ENCODE measurements at regions not wholly inside any gene's neighbourhood (a gene's known extent, or its start where the extent isn't known, plus 50 kb on each side); places are given as distances from the start of the nearest gene placed in this dataset.

DNA sequence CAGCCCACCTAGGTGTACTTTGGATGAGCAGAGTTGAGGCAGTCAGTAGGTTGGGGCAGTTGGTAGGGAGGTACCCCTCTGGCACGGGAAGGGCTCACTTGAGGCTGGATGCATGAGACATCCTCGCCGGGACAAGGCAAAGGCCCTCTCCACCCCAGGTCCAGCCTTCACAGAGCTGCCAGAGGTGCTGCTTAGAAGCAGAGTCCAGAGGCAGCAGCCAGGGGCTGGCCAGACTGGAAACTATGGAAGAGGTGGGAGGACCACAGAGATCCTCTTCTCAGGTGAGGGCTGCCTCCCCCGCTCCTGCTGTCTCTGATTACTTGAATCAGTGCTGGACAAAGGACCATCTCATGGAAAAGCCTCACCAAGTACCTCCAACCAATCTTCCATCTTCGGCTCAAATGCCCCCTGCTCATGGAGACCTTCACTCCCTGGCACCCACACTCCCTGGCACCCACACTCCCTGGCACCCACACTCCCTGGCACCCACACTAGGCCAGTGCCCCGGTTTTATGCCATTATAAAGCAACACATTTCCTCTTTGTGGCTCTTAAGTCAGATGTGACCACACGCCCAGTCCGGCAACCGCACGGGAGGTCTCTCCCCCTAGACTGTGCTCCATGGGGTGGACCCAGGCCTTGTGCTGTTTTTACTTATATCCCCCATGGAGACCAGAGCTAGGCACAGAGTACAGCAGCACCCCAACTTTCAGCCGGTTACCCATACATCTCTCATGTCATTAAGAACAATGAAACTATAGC, 100.1 kb downstream of the YTHDF1 start:
- no peak for DNase-seq

DNA sequence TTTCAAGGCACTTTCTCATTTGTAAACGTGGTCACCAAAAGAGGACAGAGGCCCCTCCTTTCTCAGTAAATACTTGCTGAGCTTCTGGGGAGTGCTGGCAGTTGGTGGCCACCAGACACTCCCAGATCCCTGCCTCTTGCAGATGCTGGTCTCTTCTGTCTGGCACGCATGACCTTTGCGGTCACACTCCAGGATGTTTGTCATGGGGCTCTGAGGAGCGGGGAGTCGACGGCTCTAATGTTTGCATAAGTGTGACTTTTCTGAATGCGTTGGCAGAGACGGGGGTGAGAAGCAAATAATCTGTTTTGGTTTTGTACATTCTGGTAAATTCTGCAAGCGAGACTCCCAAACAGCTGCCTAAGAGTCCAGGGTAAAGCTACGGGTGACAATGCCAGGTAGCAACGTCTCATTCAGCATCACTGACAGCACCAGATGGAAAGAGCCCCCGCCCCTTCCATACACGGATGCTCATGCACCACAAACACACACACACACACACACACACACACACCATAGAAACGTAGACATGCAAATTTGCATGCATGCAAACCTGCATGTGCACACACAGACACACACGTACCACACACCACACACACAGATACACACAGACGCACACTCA, 101.1 kb downstream of the YTHDF1 start:
- no peak for DNase-seq

DNA sequence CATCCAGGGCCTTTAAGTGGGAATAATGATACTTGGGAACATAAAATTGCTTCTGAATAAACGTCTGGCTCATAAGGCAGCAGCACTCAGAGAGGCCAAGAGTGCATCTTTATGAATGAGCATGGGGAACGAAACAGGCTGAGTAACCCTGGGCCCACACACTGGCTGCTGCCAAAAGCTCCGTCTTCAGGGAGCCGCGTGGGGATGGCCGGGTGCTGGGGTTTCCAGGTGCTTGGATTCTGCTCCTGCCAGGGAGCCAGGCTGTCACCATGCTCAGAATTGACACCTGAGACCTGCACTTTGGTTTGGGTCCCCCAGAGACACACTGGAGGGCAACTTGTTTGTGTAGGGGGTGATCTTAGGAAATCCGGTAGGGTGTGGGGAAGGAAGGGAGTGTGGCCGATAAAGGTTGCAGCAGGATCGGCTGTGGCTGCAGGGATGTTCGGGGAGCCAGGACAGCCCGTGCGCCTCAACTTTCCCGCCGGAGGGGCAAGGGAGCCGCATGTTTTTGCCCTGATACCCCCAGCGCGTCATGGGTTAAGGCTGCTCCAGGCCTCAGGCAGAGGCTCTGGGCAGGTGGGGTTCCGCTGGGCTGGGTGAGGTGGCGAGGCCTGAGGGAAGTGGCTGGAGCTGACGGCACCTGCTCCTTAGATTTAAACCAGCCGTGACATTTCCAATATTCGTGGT, 101.8 kb downstream of the YTHDF1 start:
- DNase-seq = no peak

GRCh38 chr20:63112491-63113219, 103.3 kb downstream of the YTHDF1 start:
- no peak for DNase-seq

GRCh38 chr20:63108247-63108646, 101.5 kb upstream of the BHLHE23 start:
- no peak for DNase-seq

DNA sequence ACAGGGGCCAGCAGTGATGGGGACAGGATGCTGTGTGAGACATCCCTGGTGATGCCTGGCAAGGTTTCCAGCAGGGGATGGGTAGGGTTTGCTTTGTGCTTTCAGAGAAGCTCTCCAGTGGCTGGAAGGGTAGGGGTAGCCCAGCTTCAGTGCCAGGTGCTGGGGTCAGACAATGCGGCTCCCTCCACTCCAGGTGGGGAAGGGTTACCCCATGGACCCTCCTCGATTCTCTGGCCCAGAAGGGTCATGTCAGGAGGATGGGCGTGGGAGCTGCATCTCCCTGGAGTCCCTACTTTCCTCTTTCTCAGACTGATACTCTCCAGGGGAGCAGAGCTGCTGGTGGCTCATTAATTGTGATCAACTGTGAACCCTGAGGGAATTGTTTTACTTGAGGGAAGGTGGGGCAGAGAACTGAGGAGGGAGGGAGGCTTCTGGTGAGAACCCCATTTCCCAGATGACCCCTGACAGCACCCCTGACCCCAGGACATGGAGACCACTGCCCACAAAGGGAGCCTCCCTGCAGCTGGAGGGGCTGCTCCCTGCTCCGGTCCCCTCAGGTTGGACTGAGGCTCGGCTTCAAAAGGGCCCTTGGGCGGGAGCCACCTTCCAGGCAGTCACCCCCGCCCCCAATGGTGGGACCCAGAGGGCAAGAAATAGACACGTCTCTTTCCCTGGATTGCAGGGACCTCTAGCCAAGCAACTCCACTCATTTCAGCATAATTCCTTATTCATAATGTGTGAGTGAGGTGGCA, 100.9 kb upstream of the BHLHE23 start:
- no peak for DNase-seq

GRCh38 chr20:63106765-63107448, 100.1 kb upstream of the BHLHE23 start:
- no peak for DNase-seq

- no peak for DNase-seq
Observed at GRCh38 chr20:63106108-63106764, 99.5 kb upstream of the BHLHE23 start.

DNA sequence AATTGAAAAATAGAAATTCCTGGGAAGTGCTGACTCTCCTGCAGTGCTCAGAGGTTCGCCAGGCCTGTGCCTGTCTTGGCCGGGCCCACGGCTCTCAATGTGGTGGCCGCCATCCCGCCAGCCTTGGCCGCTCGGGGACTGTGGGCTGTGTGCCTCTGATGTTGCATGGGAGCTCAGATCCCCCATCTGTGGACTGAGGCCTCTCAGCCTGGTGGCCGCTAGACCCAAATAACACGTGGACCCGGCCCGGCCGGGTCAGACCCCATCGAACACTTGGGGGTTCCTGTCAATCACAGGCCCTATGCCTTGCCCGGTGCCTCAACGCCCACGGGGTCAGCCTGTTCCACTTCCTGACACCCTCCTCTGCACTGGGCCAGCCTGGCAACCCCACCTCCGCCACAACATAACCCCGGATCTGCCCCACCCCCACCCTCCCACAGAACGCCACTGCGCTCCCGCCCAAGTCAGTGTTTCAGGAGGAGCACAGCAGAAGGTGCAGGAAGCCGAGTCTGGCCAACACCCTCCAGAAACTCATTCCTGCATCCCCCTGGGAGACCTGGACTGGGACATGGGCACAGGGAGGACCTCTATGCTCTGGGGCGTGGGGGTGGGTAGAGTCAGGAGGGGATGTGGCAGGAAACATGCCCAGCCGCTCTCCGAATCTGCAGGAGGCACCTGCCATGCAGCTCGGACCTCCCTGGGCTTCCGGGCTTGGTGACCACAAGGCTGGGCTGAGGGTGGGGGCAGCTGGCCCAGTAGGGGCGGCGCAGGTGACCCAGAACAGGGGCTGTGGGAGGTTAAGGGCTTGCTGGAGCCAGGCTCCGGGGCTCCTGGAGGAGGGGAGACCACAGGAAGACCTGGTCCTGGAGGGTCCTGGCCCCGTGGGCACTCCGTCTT, 98.7 kb upstream of the BHLHE23 start:
- DNase-seq = no peak

GRCh38 chr20:63104312-63105181, 97.8 kb upstream of the BHLHE23 start:
- DNase-seq = no peak

DNA sequence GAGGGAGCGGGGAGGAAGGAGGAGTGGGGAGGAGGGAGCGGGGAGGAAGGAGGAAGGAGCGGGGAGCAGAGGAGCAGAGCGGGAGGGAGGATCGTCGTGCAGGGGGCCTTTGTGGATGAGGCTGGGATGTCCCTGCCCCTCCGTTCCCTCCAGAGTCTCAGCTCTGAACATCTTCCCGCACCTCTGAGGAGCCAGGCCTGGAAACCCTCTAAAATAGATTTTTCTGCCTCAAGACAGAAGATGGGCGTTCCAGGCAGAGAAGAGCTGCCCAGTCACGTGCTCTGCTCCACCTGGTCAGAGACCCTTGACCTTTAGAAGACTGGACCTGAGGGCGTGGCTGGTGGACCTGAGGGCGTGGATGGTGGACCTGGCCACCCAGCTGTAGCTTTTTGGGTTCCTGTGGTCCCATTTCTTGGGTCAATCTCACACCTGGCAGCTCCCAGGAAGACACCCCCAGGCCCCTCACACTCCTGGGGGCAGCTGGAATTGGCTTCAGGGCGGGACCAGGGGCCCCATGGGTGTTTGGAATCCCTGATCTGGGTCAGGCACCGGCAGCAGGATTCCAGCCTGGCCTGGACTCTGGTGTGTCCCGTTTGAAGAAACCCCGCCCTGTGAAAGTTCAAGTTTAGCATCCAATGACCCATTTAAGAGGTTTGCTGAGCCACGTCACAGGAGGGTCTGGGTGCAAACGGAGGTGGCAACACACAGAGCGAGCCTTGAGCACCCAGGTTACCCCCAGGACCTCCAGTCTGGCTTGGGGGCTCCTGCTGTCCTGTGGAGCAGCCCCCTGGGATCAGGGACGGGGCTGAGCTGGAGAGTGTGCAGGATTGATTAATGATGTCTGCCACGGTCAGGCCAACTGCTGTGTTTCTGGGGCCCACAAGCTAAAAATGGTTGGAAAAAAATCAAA, 96.9 kb upstream of the BHLHE23 start:
- DNase-seq = no peak

GRCh38 chr20:63102721-63103375, 96.1 kb upstream of the BHLHE23 start:
- peak; percentile 72 to 74 for DNase-seq

GRCh38 chr20:63101781-63102720, 95.3 kb upstream of the BHLHE23 start:
- peak; percentile 65 to 68 for DNase-seq

DNA sequence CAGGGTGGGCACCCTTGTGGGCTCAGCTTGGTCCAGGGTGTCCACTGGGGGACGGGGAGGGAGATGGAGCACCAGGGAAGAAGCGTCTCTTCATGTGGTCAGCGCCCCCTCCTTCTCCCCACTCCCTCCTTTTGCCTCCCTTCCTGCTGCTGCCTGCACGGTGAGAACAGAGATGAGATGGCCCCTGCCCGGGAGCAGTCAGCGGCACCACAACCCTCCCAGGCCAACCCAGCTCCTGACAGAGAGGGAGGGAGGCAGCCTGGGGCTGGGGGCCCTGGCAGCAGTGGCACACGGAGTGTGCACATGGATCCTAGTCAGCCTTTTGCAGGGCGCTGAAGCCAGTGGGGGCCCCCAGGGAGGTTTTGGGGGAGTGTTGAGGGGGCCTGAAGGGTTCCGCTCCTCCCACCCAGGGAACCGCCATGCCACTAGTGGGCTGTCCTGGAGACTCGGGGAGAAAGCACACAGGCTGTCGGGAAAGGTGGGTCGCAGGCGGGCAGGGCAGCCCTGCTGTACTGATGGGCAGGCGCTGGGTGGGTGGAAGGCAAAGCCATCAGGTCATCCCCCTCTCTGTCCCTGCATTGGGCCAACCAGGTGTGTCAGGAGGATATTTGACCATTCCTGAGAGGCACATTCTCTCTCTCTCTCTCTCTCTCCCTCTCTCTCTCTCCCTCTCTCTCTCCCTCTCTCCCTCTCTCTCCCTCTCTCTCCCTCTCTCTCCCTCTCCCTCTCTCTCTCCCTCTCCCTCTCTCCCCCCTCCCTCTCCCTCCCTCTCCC, 94.3 kb upstream of the BHLHE23 start:
- no peak for DNase-seq

GRCh38 chr20:63100174-63100925, 93.6 kb upstream of the BHLHE23 start:
- DNase-seq = no peak
